ENCODE measurements at regions not wholly inside any gene's neighbourhood (a gene's known extent, or its start where the extent isn't known, plus 50 kb on each side); places are given as distances from the start of the nearest gene placed in this dataset.

- H3K27me3 ChIP-seq: peaks cover 0 to 6% (median 0%) of the 10 kb centered on the region in 9 donors
- no peak overlapping the region for H3K4me3 ChIP-seq
- H3K27ac ChIP-seq: no peak overlapping the region
- intact Hi-C loops (cut with DNase I): no loop called here
- H3K36me3 ChIP-seq: no peaks in the 10 kb centered on the region
- DNase-seq (no peak), ATAC-seq (no peak)
- TF ChIP-seq CTCF (IDR thresholded peaks at IDR 0.05) (no peak), POLR2A (IDR thresholded peaks at IDR 0.05) (no peak)
- no peaks in the 10 kb centered on the region for H3K9me3 ChIP-seq
- 85 to 87% (median 86%) methylated on average over 13 to 14 of the region's 14 CpGs for WGBS, 4 donors
- no peaks in the 10 kb centered on the region for H3K4me1 ChIP-seq
These were observed 207.2 kb downstream of the AACS start for GRCh38 chr12:125272383-125272933.

GRCh38 chr12:125276567-125276966, 211.3 kb downstream of the AACS start:
- intact Hi-C loops (cut with DNase I): no loop called here
- peaks cover 0 to 19% (median 4%) of the 10 kb centered on the region in 9 donors for H3K27me3 ChIP-seq
- ATAC-seq: no peak
- 34 to 51% (median 37%) methylated on average over 10 of the region's 10 CpGs for WGBS, 4 donors
- H3K36me3 ChIP-seq: no peaks in the 10 kb centered on the region
- H3K4me1 ChIP-seq: no peaks in the 10 kb centered on the region
- no peak for DNase-seq
- H3K4me3 ChIP-seq: no peak overlapping the region
- H3K9me3 ChIP-seq: no peaks in the 10 kb centered on the region
- H3K27ac ChIP-seq: no peak overlapping the region
- TF ChIP-seq CTCF (IDR thresholded peaks at IDR 0.05) (no peak), POLR2A (IDR thresholded peaks at IDR 0.05) (no peak)

GRCh38 chr12:125280482-125281377, 215.5 kb downstream of the AACS start:
- ATAC-seq (no peak), DNase-seq (no peak)
- no peaks in the 10 kb centered on the region for H3K36me3 ChIP-seq
- WGBS, 4 donors: 19 to 25% (median 22%) methylated on average over 20 of the region's 20 CpGs
- no peak overlapping the region for H3K4me3 ChIP-seq
- TF ChIP-seq POLR2A (IDR thresholded peaks at IDR 0.05) (no peak), CTCF (IDR thresholded peaks at IDR 0.05) (no peak)
- H3K27ac ChIP-seq: no peak overlapping the region
- no peaks in the 10 kb centered on the region for H3K9me3 ChIP-seq
- H3K4me1 ChIP-seq: no peaks in the 10 kb centered on the region
- intact Hi-C loops (cut with DNase I): no loop called here
- peaks cover 0 to 21% (median 8%) of the 10 kb centered on the region in 9 donors for H3K27me3 ChIP-seq

- intact Hi-C loops (cut with DNase I): no loop called here
- DNase-seq (no peak), ATAC-seq (no peak)
- 84 to 87% (median 86%) methylated on average over 7 of the region's 7 CpGs for WGBS, 4 donors
- Histone ChIP-seq H3K4me1 (no peaks in the 10 kb centered on the region), H3K4me3 (no peak overlapping the region), H3K9me3 (no peaks in the 10 kb centered on the region), H3K27ac (no peak overlapping the region), H3K36me3 (no peaks in the 10 kb centered on the region), H3K27me3 (peaks cover 0 to 21% (median 8%) of the 10 kb centered on the region in 9 donors)
- TF ChIP-seq CTCF (IDR thresholded peaks at IDR 0.05) (no peak), POLR2A (IDR thresholded peaks at IDR 0.05) (no peak)
These were observed 217.7 kb downstream of the AACS start for GRCh38 chr12:125282921-125283320.

Measured in heart left ventricle (tissue), 16 donors.